Activated CD4-positive, alpha-beta T cell treated with anti-CD3 and anti-CD28 coated beads, Interleukin-2, amount 50 U/mL, for 48 hours (primary cell): ENCODE measurements at regions not wholly inside any gene's neighbourhood (a gene's known extent, or its start where the extent isn't known, plus 50 kb on each side); places are given as distances from the start of the nearest gene placed in this dataset.

Experiments
- DNase-seq, 2 experiments: peaks; one replicate each; pipeline ENCODE4 v3.0.0-alpha.2; 2020

GRCh38 chr6:6376845-6377244 is 56.4 kb upstream of the F13A1 start:
- no peak for DNase-seq

GRCh38 chr6:6377621-6378020 is 57.2 kb upstream of the F13A1 start:
- no peak for DNase-seq

- DNase-seq, result no peak
Observed at GRCh38 chr6:6379573-6379972, 59.1 kb upstream of the F13A1 start.

- no peak for DNase-seq
Observed at GRCh38 chr6:6384520-6384919, 64.1 kb upstream of the F13A1 start.

- DNase-seq, result no peak
Observed at GRCh38 chr6:6386010-6386409, 65.5 kb upstream of the F13A1 start.

GRCh38 chr6:6390849-6391602 is 70.6 kb upstream of the F13A1 start:
- DNase-seq, result no peak

GRCh38 chr6:6392214-6393068 is 72.0 kb upstream of the F13A1 start:
- no peak for DNase-seq

- DNase-seq, result no peak
Observed at GRCh38 chr6:6393069-6393529, 72.6 kb upstream of the F13A1 start.

GRCh38 chr6:6395581-6396197 is 75.2 kb upstream of the F13A1 start:
- no peak for DNase-seq

GRCh38 chr6:6397842-6398241 is 77.4 kb upstream of the F13A1 start:
- DNase-seq, result no peak

GRCh38 chr6:6399568-6399967 is 79.1 kb upstream of the F13A1 start:
- no peak for DNase-seq

GRCh38 chr6:6401401-6401800 is 80.9 kb upstream of the F13A1 start:
- DNase-seq, result no peak

GRCh38 chr6:6402006-6402405 is 81.5 kb upstream of the F13A1 start:
- DNase-seq, result no peak

GRCh38 chr6:6402591-6402990 is 82.1 kb upstream of the F13A1 start:
- no peak for DNase-seq

GRCh38 chr6:6405031-6405430 is 84.6 kb upstream of the F13A1 start:
- no peak for DNase-seq

- DNase-seq, result no peak
Observed at GRCh38 chr6:6405997-6406714, 85.7 kb upstream of the F13A1 start.

GRCh38 chr6:6406715-6407070 is 86.2 kb upstream of the F13A1 start:
- DNase-seq, result no peak

- DNase-seq, result no peak
Observed at GRCh38 chr6:6407071-6407741, 86.7 kb upstream of the F13A1 start.

- no peak for DNase-seq
Observed at GRCh38 chr6:6409397-6410030, 89.1 kb upstream of the F13A1 start.

GRCh38 chr6:6411115-6411514 is 90.7 kb upstream of the F13A1 start:
- DNase-seq, result no peak

GRCh38 chr6:6412221-6412620 is 91.8 kb upstream of the F13A1 start:
- DNase-seq, result no peak

GRCh38 chr6:6412700-6413099 is 92.2 kb upstream of the F13A1 start:
- DNase-seq, result no peak
